ENCODE measurements at regions not wholly inside any gene's neighbourhood (a gene's known extent, or its start where the extent isn't known, plus 50 kb on each side); places are given as distances from the start of the nearest gene placed in this dataset.

GRCh38 chr7:22008683-22009082 lies 63.0 kb upstream of the CDCA7L start:
- Histone ChIP-seq H3K4me3 (no peak overlapping the region), H3K9me2 (ENCODE audit: insufficient read depth) (no peaks in the 10 kb centered on the region), H3F3A (replicated peaks; ENCODE audit: low read depth) (no peaks in the 10 kb centered on the region), H3K27me3 (ENCODE audit: insufficient read depth) (no peaks in the 10 kb centered on the region), H4K20me1 (replicated peaks; ENCODE audit: insufficient read depth) (no peaks in the 10 kb centered on the region), H3K4me1 (ENCODE audit: insufficient read depth) (peaks cover 11% of the 10 kb centered on the region; the same call in 1 of the 2 replicates), H3K36me3 (ENCODE audit: insufficient read depth) (no peaks in the 10 kb centered on the region), H2AFZ (no peak overlapping the region), H3K4me2 (no peak overlapping the region), H3K79me2 (replicated peaks; ENCODE audit: insufficient read depth) (no peaks in the 10 kb centered on the region), H3K27ac (ENCODE audit: low read depth) (no peak overlapping the region)
- Mint-ChIP-seq H3K36me3 (ENCODE audit: low read depth) (no peaks in the 10 kb centered on the region), H3K9me3 (no peaks in the 10 kb centered on the region), H3K27me3 (ENCODE audit: insufficient read depth, low read depth, poor library complexity) (peaks cover 6% of the 10 kb centered on the region), H3K27ac (no peak overlapping the region), H3K4me1 (peaks cover 12% of the 10 kb centered on the region; the same call in 2 of the 3 replicates), H3K4me3 (no peak overlapping the region)
- TF ChIP-seq JUNB (IDR thresholded peaks at IDR 0.05; ENCODE audit: unreplicated experiment) = no peak
- ATAC-seq (no peak), DNase-seq (ENCODE audit: low spot score) (no peak)

GRCh38 chr7:22008087-22008486 lies 62.4 kb upstream of the CDCA7L start:
- Histone ChIP-seq H3K4me1 (ENCODE audit: insufficient read depth) (peaks cover 11% of the 10 kb centered on the region; the same call in 1 of the 2 replicates), H2AFZ (no peak overlapping the region), H3K4me3 (no peak overlapping the region), H4K20me1 (replicated peaks; ENCODE audit: insufficient read depth) (no peaks in the 10 kb centered on the region), H3K36me3 (ENCODE audit: insufficient read depth) (no peaks in the 10 kb centered on the region), H3K9me2 (ENCODE audit: insufficient read depth) (no peaks in the 10 kb centered on the region), H3K27me3 (ENCODE audit: insufficient read depth) (no peaks in the 10 kb centered on the region), H3K4me2 (no peak overlapping the region; the same call in 1 of the 2 replicates), H3K27ac (ENCODE audit: low read depth) (no peak overlapping the region), H3F3A (replicated peaks; ENCODE audit: low read depth) (no peaks in the 10 kb centered on the region), H3K79me2 (replicated peaks; ENCODE audit: insufficient read depth) (no peaks in the 10 kb centered on the region)
- H3K27me3 Mint-ChIP-seq (ENCODE audit: insufficient read depth, low read depth, poor library complexity) = peaks cover 6% of the 10 kb centered on the region
- no peak for DNase-seq (ENCODE audit: low spot score)
- peak; percentile 52; the same call in 2 of the 3 replicates for ATAC-seq
- H3K4me3 Mint-ChIP-seq = no peak overlapping the region
- H3K4me1 Mint-ChIP-seq = peaks cover 12% of the 10 kb centered on the region; the same call in 2 of the 3 replicates
- no peaks in the 10 kb centered on the region for H3K9me3 Mint-ChIP-seq
- no peaks in the 10 kb centered on the region for H3K36me3 Mint-ChIP-seq (ENCODE audit: low read depth)
- H3K27ac Mint-ChIP-seq = no peak overlapping the region
- TF ChIP-seq EZH2 (IDR thresholded peaks at IDR 0.05; ENCODE audit: low read depth, unreplicated experiment) (no peak), CTCF (conservative IDR thresholded peaks at IDR 0.05; ENCODE audit: low read depth in 2 of 2) (no peak)

- H3K4me2 ChIP-seq = no peak overlapping the region
- no peaks in the 10 kb centered on the region for H3K9me3 Mint-ChIP-seq
- no peak overlapping the region for H3K27ac ChIP-seq (ENCODE audit: low read depth)
- peaks cover 11% of the 10 kb centered on the region; the same call in 1 of the 2 replicates for H3K4me1 ChIP-seq (ENCODE audit: insufficient read depth)
- H4K20me1 ChIP-seq (replicated peaks; ENCODE audit: insufficient read depth) = no peaks in the 10 kb centered on the region
- H3K36me3 Mint-ChIP-seq (ENCODE audit: low read depth) = no peaks in the 10 kb centered on the region
- peaks cover 18% of the 10 kb centered on the region; the same call in 2 of the 3 replicates for H3K4me1 Mint-ChIP-seq
- no peak for ATAC-seq
- TF ChIP-seq POLR2AphosphoS5 (IDR thresholded peaks at IDR 0.05; ENCODE audit: low read depth) (no peak), NANOG (IDR thresholded peaks at IDR 0.05; ENCODE audit: borderline replicate concordance) (no peak), EZH2 (IDR thresholded peaks at IDR 0.05; ENCODE audit: low read depth, unreplicated experiment) (no peak), JUNB (IDR thresholded peaks at IDR 0.05; ENCODE audit: unreplicated experiment) (no peak), EZH2phosphoT487 (IDR thresholded peaks at IDR 0.05; ENCODE audit: unreplicated experiment) (no peak), CREB1 (CRISPR knock-in tag; IDR thresholded peaks at IDR 0.05; ENCODE audit: low read depth) (no peak)
- H3K27ac Mint-ChIP-seq = no peak overlapping the region
- DNase-seq (ENCODE audit: low spot score) = no peak
- no peaks in the 10 kb centered on the region for H3F3A ChIP-seq (replicated peaks; ENCODE audit: low read depth)
- no peak overlapping the region for H3K4me3 ChIP-seq
- H3K27me3 ChIP-seq (ENCODE audit: insufficient read depth) = no peaks in the 10 kb centered on the region
- no peak overlapping the region for H3K4me3 Mint-ChIP-seq
- no peaks in the 10 kb centered on the region for H3K36me3 ChIP-seq (ENCODE audit: insufficient read depth)
- no peaks in the 10 kb centered on the region for H3K79me2 ChIP-seq (replicated peaks; ENCODE audit: insufficient read depth)
- H2AFZ ChIP-seq = no peak overlapping the region
- H3K9me2 ChIP-seq (ENCODE audit: insufficient read depth) = no peaks in the 10 kb centered on the region
- peaks cover 6% of the 10 kb centered on the region for H3K27me3 Mint-ChIP-seq (ENCODE audit: insufficient read depth, low read depth, poor library complexity)
Measured at GRCh38 chr7:22005151-22005550, 59.5 kb upstream of the CDCA7L start.

All from GM23338 (cell line).